Omental fat pad (tissue), 3 donors: ENCODE measurements at regions not wholly inside any gene's neighbourhood (a gene's known extent, or its start where the extent isn't known, plus 50 kb on each side); places are given as distances from the start of the nearest gene placed in this dataset.

Source experiments
- ATAC-seq: fragments of 150-250 bp; one replicate; pipeline ENCODE4 v1.9.1; 2016; ENCODE audit warnings: mild to moderate bottlenecking, moderate library complexity; ENCODE audit not compliant: low FRiP score
- DNase-seq: peaks from one replicate; pipeline ENCODE4 v3.0.0-alpha.2; 2019; ENCODE audit warnings: low spot score
- CTCF ChIP-seq, 3 donors: fragments of 450-650 bp; IDR thresholded peaks; one replicate each; pipeline ENCODE4 v1.5.1; 2016 to 2017; ENCODE audit warnings: antibody characterized with exemption in 3 of 3, mild to moderate bottlenecking in 3 of 3, moderate library complexity in 2 of 3

GRCh38 chr14:83491091-83491490 is 1957.4 kb upstream of the SEL1L start:
- TF ChIP-seq CTCF (IDR thresholded peaks at IDR 0.05) = no peak
- ATAC-seq (no peak), DNase-seq (no peak)

- DNase-seq (no peak), ATAC-seq (no peak)
- TF ChIP-seq CTCF (IDR thresholded peaks at IDR 0.05) = no peak
Observed at GRCh38 chr14:83520837-83521236, 1987.2 kb upstream of the SEL1L start.

- ATAC-seq = no peak
- DNase-seq = no peak
- TF ChIP-seq CTCF (IDR thresholded peaks at IDR 0.05) = no peak
Observed at GRCh38 chr14:83529531-83529930, 1995.9 kb upstream of the SEL1L start.

- ATAC-seq (no peak), DNase-seq (no peak)
- no peak for TF ChIP-seq CTCF (IDR thresholded peaks at IDR 0.05)
Observed at GRCh38 chr14:83533734-83534133, 1996.2 kb upstream of the FLRT2 start.

- no peak for DNase-seq
- no peak for TF ChIP-seq CTCF (IDR thresholded peaks at IDR 0.05)
- no peak for ATAC-seq
Observed at GRCh38 chr14:83534995-83535394, 1994.9 kb upstream of the FLRT2 start.

GRCh38 chr14:83535444-83535843 is 1994.5 kb upstream of the FLRT2 start:
- no peak for ATAC-seq
- no peak for DNase-seq
- TF ChIP-seq CTCF (IDR thresholded peaks at IDR 0.05) = no peak

GRCh38 chr14:83541147-83541546 is 1988.8 kb upstream of the FLRT2 start:
- no peak for TF ChIP-seq CTCF (IDR thresholded peaks at IDR 0.05)
- DNase-seq (no peak), ATAC-seq (no peak)
